H1 (cell line): ENCODE measurements at regions not wholly inside any gene's neighbourhood (a gene's known extent, or its start where the extent isn't known, plus 50 kb on each side); places are given as distances from the start of the nearest gene placed in this dataset.

Experiments used
- EP300 ChIP-seq, 2 experiments: IDR thresholded peaks; 1 replicate in 1 of 2; 2 replicates in 1 of 2; pipeline ENCODE4 v1.6.1; 2011 to 2012; ENCODE audit warnings: low read depth in 2 of 2, low read length in 2 of 2, mild to moderate bottlenecking in 2 of 2, borderline replicate concordance in 1 of 2, inconsistent platforms in 1 of 2, moderate library complexity in 1 of 2
- GTF2F1 ChIP-seq: IDR thresholded peaks from 2 replicates; pipeline ENCODE4 v1.6.1; 2012; ENCODE audit warnings: low read depth, low read length, improper control_type of control experiment, borderline replicate concordance
- KDM4A ChIP-seq: IDR thresholded peaks from one replicate; pipeline ENCODE4 v1.7.1; 2012; ENCODE audit warnings: low read depth, mild to moderate bottlenecking, moderate library complexity, low read length, inconsistent platforms; ENCODE audit not compliant: severe bottlenecking
- KDM5A ChIP-seq: fragments of 200-600 bp; IDR thresholded peaks from 2 replicates; pipeline ENCODE4 v1.7.1; 2012; ENCODE audit warnings: mild to moderate bottlenecking, low read length, inconsistent platforms, mixed read lengths
- MAFK ChIP-seq: IDR thresholded peaks from 2 replicates; pipeline ENCODE4 v1.6.1; 2012; ENCODE audit warnings: low read depth, mild to moderate bottlenecking, improper control_type of control experiment, low read length
- POLR2A ChIP-seq, 2 experiments: IDR thresholded peaks; 1 replicate in 1 of 2; 2 replicates in 1 of 2; pipeline ENCODE4 v1.6.1; 2011; ENCODE audit warnings: low read depth in 2 of 2, low read length in 2 of 2, mild to moderate bottlenecking in 2 of 2; ENCODE audit errors: control extremely low read depth in 1 of 2
- POLR2AphosphoS5 ChIP-seq: IDR thresholded peaks from 2 replicates; pipeline ENCODE4 v1.6.1; 2011; ENCODE audit warnings: low read depth, low read length
- RNF2 ChIP-seq: fragments of 200-900, 300-1000 bp; sonication (generic); IDR thresholded peaks from 2 replicates; pipeline ENCODE4 v1.7.1; 2016; ENCODE audit warnings: borderline replicate concordance, low read depth, mild to moderate bottlenecking, antibody characterized with exemption, low read length; ENCODE audit not compliant: poor library complexity, severe bottlenecking; ENCODE audit errors: missing control alignments
- SIX5 ChIP-seq: IDR thresholded peaks from 2 replicates; pipeline ENCODE4 v1.6.1; 2011; ENCODE audit warnings: mild to moderate bottlenecking, low read depth, low read length
- TAF7 ChIP-seq: optimal IDR thresholded peaks from 2 replicates; pipeline ENCODE3; 2011; ENCODE audit warnings: low read depth, mild to moderate bottlenecking, inconsistent platforms, low read length, moderate library complexity, borderline replicate concordance
- YY1 ChIP-seq: IDR thresholded peaks from 2 replicates; pipeline ENCODE4 v1.6.1; 2011; ENCODE audit warnings: low read depth, mild to moderate bottlenecking, low read length
- TF ChIP-seq, protein P1 (sequence below): fragments of 300-600 bp; sonication (generic); IDR thresholded peaks from 2 replicates; pipeline ENCODE4 v1.7.1; 2012; ENCODE audit warnings: low read length, moderate library complexity, mild to moderate bottlenecking, inconsistent platforms; ENCODE audit not compliant: insufficient replicate concordance

DNA sequence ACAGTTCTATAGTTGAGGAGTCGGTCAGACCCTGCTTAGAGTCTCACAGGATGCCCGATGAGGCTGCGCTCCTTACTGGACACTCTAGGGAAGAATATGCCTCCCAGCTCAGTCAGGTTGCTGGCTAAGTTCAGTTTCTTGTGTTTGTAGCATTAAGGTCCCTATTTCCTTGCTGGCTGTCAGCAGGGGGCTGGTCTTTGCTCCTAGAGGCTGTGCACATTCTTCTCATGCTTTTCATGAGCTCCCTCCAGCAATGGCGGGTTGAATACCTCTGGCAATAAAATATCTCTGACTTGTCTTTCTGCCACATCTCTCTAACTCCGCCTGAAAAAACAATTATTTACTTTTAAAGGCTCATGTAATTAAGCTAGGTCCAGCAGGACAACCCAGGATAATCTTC, 79.4 kb upstream of the DNAJC10 start (continued):
- TF ChIP-seq, protein P1, sequence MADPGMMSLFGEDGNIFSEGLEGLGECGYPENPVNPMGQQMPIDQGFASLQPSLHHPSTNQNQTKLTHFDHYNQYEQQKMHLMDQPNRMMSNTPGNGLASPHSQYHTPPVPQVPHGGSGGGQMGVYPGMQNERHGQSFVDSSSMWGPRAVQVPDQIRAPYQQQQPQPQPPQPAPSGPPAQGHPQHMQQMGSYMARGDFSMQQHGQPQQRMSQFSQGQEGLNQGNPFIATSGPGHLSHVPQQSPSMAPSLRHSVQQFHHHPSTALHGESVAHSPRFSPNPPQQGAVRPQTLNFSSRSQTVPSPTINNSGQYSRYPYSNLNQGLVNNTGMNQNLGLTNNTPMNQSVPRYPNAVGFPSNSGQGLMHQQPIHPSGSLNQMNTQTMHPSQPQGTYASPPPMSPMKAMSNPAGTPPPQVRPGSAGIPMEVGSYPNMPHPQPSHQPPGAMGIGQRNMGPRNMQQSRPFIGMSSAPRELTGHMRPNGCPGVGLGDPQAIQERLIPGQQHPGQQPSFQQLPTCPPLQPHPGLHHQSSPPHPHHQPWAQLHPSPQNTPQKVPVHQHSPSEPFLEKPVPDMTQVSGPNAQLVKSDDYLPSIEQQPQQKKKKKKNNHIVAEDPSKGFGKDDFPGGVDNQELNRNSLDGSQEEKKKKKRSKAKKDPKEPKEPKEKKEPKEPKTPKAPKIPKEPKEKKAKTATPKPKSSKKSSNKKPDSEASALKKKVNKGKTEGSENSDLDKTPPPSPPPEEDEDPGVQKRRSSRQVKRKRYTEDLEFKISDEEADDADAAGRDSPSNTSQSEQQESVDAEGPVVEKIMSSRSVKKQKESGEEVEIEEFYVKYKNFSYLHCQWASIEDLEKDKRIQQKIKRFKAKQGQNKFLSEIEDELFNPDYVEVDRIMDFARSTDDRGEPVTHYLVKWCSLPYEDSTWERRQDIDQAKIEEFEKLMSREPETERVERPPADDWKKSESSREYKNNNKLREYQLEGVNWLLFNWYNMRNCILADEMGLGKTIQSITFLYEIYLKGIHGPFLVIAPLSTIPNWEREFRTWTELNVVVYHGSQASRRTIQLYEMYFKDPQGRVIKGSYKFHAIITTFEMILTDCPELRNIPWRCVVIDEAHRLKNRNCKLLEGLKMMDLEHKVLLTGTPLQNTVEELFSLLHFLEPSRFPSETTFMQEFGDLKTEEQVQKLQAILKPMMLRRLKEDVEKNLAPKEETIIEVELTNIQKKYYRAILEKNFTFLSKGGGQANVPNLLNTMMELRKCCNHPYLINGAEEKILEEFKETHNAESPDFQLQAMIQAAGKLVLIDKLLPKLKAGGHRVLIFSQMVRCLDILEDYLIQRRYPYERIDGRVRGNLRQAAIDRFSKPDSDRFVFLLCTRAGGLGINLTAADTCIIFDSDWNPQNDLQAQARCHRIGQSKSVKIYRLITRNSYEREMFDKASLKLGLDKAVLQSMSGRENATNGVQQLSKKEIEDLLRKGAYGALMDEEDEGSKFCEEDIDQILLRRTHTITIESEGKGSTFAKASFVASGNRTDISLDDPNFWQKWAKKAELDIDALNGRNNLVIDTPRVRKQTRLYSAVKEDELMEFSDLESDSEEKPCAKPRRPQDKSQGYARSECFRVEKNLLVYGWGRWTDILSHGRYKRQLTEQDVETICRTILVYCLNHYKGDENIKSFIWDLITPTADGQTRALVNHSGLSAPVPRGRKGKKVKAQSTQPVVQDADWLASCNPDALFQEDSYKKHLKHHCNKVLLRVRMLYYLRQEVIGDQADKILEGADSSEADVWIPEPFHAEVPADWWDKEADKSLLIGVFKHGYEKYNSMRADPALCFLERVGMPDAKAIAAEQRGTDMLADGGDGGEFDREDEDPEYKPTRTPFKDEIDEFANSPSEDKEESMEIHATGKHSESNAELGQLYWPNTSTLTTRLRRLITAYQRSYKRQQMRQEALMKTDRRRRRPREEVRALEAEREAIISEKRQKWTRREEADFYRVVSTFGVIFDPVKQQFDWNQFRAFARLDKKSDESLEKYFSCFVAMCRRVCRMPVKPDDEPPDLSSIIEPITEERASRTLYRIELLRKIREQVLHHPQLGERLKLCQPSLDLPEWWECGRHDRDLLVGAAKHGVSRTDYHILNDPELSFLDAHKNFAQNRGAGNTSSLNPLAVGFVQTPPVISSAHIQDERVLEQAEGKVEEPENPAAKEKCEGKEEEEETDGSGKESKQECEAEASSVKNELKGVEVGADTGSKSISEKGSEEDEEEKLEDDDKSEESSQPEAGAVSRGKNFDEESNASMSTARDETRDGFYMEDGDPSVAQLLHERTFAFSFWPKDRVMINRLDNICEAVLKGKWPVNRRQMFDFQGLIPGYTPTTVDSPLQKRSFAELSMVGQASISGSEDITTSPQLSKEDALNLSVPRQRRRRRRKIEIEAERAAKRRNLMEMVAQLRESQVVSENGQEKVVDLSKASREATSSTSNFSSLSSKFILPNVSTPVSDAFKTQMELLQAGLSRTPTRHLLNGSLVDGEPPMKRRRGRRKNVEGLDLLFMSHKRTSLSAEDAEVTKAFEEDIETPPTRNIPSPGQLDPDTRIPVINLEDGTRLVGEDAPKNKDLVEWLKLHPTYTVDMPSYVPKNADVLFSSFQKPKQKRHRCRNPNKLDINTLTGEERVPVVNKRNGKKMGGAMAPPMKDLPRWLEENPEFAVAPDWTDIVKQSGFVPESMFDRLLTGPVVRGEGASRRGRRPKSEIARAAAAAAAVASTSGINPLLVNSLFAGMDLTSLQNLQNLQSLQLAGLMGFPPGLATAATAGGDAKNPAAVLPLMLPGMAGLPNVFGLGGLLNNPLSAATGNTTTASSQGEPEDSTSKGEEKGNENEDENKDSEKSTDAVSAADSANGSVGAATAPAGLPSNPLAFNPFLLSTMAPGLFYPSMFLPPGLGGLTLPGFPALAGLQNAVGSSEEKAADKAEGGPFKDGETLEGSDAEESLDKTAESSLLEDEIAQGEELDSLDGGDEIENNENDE, result no peak
- TF ChIP-seq POLR2A (IDR thresholded peaks at IDR 0.05; ENCODE audit: control extremely low read depth in 1 of 2, low read depth in 2 of 2, low read length in 2 of 2) (no peak), KDM5A (no peak), YY1 (no peak), MAFK (no peak), EP300 (IDR thresholded peaks at IDR 0.05; ENCODE audit: borderline replicate concordance in 1 of 2, low read depth in 2 of 2, low read length in 2 of 2) (no peak), RNF2 (no peak), GTF2F1 (no peak), POLR2AphosphoS5 (no peak), KDM4A (no peak), SIX5 (no peak), TAF7 (no peak)
